ENCODE measurements at regions not wholly inside any gene's neighbourhood (a gene's known extent, or its start where the extent isn't known, plus 50 kb on each side); places are given as distances from the start of the nearest gene placed in this dataset.

DNA sequence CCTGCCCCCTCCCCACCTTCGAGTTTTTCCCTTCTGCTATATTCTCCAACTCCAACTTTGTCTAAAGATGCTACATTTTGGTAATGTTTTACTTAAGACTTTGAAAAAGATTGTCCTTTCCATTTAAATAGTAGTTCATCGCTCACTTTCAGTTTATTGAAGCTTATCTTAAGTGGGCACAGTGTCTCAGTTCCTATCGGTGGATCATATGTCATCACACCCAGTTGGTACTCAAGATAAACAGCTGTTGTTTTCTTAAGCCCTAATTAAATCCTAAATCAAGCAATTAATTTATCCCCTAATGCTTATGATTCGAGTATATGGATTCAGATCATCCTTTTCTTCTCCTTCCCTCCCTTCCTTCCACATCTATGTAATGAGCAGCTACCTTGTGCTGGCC, 210.7 kb downstream of the TLE3 start:
- TF ChIP-seq, protein P1, sequence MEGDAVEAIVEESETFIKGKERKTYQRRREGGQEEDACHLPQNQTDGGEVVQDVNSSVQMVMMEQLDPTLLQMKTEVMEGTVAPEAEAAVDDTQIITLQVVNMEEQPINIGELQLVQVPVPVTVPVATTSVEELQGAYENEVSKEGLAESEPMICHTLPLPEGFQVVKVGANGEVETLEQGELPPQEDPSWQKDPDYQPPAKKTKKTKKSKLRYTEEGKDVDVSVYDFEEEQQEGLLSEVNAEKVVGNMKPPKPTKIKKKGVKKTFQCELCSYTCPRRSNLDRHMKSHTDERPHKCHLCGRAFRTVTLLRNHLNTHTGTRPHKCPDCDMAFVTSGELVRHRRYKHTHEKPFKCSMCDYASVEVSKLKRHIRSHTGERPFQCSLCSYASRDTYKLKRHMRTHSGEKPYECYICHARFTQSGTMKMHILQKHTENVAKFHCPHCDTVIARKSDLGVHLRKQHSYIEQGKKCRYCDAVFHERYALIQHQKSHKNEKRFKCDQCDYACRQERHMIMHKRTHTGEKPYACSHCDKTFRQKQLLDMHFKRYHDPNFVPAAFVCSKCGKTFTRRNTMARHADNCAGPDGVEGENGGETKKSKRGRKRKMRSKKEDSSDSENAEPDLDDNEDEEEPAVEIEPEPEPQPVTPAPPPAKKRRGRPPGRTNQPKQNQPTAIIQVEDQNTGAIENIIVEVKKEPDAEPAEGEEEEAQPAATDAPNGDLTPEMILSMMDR (IDR thresholded peaks at IDR 0.05; ENCODE audit: low read length), result no peak
- TF ChIP-seq EZH2 (IDR thresholded peaks at IDR 0.05; ENCODE audit: borderline replicate concordance, low read length), result no peak
